ENCODE measurements at regions not wholly inside any gene's neighbourhood (a gene's known extent, or its start where the extent isn't known, plus 50 kb on each side); places are given as distances from the start of the nearest gene placed in this dataset.
"Not testable (repeated sequence)": the region's sequence is repeated elsewhere in the genome, so short reads cannot be mapped to it uniquely, and the experiment has no call there.

- ChIA-PET CTCF (no interaction called here), POLR2A (no interaction called here)
- Histone ChIP-seq H3K4me3 (ENCODE audit: low read depth, low read length) (no peak overlapping the region), H3K9me3 (ENCODE audit: control insufficient read depth, insufficient read depth, low read length) (peaks cover 5% of the 10 kb centered on the region), H3K27me3 (ENCODE audit: control insufficient read depth, insufficient read depth, low read length) (no peaks in the 10 kb centered on the region), H3K27ac (ENCODE audit: low read depth, low read length) (no peak overlapping the region)
- no peak for DNase-seq (ENCODE audit: low read depth, low spot score)
- TF ChIP-seq, protein P1, sequence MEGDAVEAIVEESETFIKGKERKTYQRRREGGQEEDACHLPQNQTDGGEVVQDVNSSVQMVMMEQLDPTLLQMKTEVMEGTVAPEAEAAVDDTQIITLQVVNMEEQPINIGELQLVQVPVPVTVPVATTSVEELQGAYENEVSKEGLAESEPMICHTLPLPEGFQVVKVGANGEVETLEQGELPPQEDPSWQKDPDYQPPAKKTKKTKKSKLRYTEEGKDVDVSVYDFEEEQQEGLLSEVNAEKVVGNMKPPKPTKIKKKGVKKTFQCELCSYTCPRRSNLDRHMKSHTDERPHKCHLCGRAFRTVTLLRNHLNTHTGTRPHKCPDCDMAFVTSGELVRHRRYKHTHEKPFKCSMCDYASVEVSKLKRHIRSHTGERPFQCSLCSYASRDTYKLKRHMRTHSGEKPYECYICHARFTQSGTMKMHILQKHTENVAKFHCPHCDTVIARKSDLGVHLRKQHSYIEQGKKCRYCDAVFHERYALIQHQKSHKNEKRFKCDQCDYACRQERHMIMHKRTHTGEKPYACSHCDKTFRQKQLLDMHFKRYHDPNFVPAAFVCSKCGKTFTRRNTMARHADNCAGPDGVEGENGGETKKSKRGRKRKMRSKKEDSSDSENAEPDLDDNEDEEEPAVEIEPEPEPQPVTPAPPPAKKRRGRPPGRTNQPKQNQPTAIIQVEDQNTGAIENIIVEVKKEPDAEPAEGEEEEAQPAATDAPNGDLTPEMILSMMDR (IDR thresholded peaks at IDR 0.05; ENCODE audit: low read depth, low read length) = no peak
These were observed 109.9 kb upstream of the ANKRD30A start for GRCh38 chr10:37015498-37015897.

GRCh38 chr10:37010741-37011140 is 114.7 kb upstream of the ANKRD30A start:
- TF ChIP-seq, protein P1 (IDR thresholded peaks at IDR 0.05; ENCODE audit: low read depth, low read length) = no peak
- Histone ChIP-seq H3K4me3 (ENCODE audit: low read depth, low read length) (no peak overlapping the region), H3K27ac (ENCODE audit: low read depth, low read length) (no peak overlapping the region), H3K9me3 (ENCODE audit: control insufficient read depth, insufficient read depth, low read length) (peaks cover 5% of the 10 kb centered on the region; the same call in 1 of the 2 replicates), H3K27me3 (ENCODE audit: control insufficient read depth, insufficient read depth, low read length) (no peaks in the 10 kb centered on the region)
- CTCF ChIA-PET = no interaction called here
- POLR2A ChIA-PET = no interaction called here
- DNase-seq (ENCODE audit: low read depth, low spot score) = no peak

DNA sequence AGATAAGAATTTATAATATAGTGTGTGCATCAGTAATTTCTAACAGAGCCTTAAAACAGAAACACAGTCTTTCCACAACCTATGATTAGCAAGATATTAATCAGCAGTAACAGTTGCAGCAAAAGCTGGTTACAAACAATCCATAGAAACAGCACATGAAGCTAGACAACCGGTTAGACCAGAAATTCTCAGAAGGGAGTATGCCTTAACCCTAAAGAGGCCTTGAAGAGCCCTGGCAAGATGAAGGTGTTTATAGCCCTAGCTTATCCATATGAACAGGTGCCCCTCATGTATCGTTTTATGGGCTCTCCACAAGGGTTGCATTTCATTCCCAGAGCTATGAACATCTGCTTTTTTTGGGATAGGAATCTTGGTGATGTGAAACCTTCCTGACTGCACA is 117.1 kb upstream of the ANKRD30A start:
- H3K9me3 ChIP-seq (ENCODE audit: control insufficient read depth, insufficient read depth, low read length); H3K27me3 ChIP-seq (ENCODE audit: control insufficient read depth, insufficient read depth, low read length); POLR2A ChIA-PET; CTCF ChIA-PET; DNase-seq (ENCODE audit: low read depth, low spot score); H3K27ac ChIP-seq (ENCODE audit: low read depth, low read length); H3K4me3 ChIP-seq (ENCODE audit: low read depth, low read length): not testable (repeated sequence)

DNA sequence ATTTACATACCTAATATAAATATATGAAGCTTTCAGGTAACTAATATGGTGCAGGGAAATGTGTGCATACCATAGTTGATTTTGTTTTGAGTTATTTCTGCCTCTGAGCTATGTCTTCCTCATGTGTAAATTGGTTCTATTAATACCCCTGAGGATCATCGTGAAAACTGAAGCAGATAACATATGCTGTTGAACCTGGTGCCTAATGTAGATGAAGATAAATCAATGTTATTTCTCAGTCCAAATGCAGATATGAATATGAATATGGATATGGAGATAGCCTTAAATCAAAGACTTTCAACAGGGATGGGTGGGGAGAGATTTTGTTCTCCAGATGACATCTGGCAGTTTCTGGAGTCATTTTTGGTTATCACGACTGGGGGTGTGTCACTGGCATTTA is 122.3 kb upstream of the ANKRD30A start:
- H3K27me3 ChIP-seq (ENCODE audit: control insufficient read depth, insufficient read depth, low read length) = no peaks in the 10 kb centered on the region
- no peak overlapping the region for H3K27ac ChIP-seq (ENCODE audit: low read depth, low read length)
- ChIA-PET POLR2A (no interaction called here), CTCF (no interaction called here)
- no peaks in the 10 kb centered on the region for H3K9me3 ChIP-seq (ENCODE audit: control insufficient read depth, insufficient read depth, low read length)
- H3K4me3 ChIP-seq (ENCODE audit: low read depth, low read length) = no peak overlapping the region
- TF ChIP-seq, protein P1 (IDR thresholded peaks at IDR 0.05; ENCODE audit: low read depth, low read length) = no peak
- no peak for DNase-seq (ENCODE audit: low read depth, low spot score)

DNA sequence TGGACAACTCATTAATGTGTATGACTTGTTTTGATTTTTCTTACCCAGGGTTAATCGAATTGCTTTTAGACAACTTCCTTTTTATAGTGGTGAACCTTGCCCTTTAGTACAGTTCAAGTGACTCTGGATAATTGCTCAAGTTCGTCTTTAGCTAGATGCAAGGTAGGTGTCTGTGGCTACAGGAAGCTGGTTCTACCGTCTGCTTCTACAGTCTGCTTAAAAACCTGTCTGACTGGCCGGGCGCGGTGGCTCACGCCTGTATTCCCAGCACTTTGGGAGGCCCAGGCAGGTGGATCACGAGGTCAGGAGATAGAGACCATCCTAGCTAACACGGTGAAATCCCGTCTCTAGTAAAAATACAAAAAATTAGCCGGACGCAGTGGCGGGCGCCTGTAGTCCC is 129.6 kb upstream of the ANKRD30A start:
- CTCF ChIA-PET; DNase-seq (ENCODE audit: low read depth, low spot score); POLR2A ChIA-PET; H3K27ac ChIP-seq (ENCODE audit: low read depth, low read length); H3K9me3 ChIP-seq (ENCODE audit: control insufficient read depth, insufficient read depth, low read length); H3K27me3 ChIP-seq (ENCODE audit: control insufficient read depth, insufficient read depth, low read length); H3K4me3 ChIP-seq (ENCODE audit: low read depth, low read length): not testable (repeated sequence)

DNA sequence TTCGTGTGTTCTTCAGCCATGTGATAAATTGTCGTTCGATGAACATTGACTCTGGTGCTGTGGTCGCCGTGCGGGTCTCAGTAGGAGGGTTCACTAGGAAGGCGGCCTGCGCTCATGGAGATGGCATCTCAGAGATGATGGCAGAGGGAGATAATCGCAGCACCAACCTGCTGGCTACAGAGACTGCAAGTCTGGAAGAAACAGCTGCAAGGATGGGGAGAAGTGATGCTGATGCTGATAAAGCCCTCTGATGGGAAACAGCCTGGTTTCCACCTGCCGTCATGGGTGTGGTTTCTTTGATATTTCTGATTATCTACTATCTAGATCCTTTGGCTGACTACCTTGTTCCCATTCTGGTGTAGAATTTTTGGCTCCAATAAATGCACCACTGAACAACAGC is 130.5 kb upstream of the ANKRD30A start:
- Histone ChIP-seq H3K9me3 (ENCODE audit: control insufficient read depth, insufficient read depth, low read length) (peaks cover 7% of the 10 kb centered on the region), H3K27me3 (ENCODE audit: control insufficient read depth, insufficient read depth, low read length) (no peaks in the 10 kb centered on the region), H3K27ac (ENCODE audit: low read depth, low read length) (no peak overlapping the region), H3K4me3 (ENCODE audit: low read depth, low read length) (no peak overlapping the region)
- TF ChIP-seq, protein P1 (IDR thresholded peaks at IDR 0.05; ENCODE audit: low read depth, low read length) = no peak
- POLR2A ChIA-PET = no interaction called here
- no peak for DNase-seq (ENCODE audit: low read depth, low spot score)
- CTCF ChIA-PET = no interaction called here
